H1 (cell line): ENCODE measurements at regions not wholly inside any gene's neighbourhood (a gene's known extent, or its start where the extent isn't known, plus 50 kb on each side); places are given as distances from the start of the nearest gene placed in this dataset.

Experiments used
- GABPA ChIP-seq: IDR thresholded peaks from 2 replicates; pipeline ENCODE4 v1.6.1; 2011; ENCODE audit warnings: mild to moderate bottlenecking, low read length, moderate library complexity, borderline replicate concordance; ENCODE audit not compliant: insufficient read depth
- KDM1A ChIP-seq: fragments of 200-600, 300-600 bp; sonication (generic); IDR thresholded peaks from 2 replicates; pipeline ENCODE4 v1.7.1; 2016; ENCODE audit warnings: mild to moderate bottlenecking, low read length, borderline replicate concordance
- NANOG ChIP-seq: IDR thresholded peaks from 2 replicates; pipeline ENCODE4 v1.6.1; 2011; ENCODE audit warnings: low read length, low read depth, mild to moderate bottlenecking, inconsistent platforms; ENCODE audit not compliant: insufficient read depth, poor library complexity, severe bottlenecking
- POU5F1 ChIP-seq: IDR thresholded peaks from 2 replicates; pipeline ENCODE4 v1.6.1; 2011; ENCODE audit warnings: low read depth, mild to moderate bottlenecking, low read length, moderate library complexity
- SP1 ChIP-seq: IDR thresholded peaks from 2 replicates; pipeline ENCODE4 v1.6.1; 2011; ENCODE audit warnings: low read depth, low read length
- SP2 ChIP-seq: IDR thresholded peaks from 2 replicates; pipeline ENCODE4 v1.6.1; 2012; ENCODE audit warnings: mild to moderate bottlenecking, low read length, inconsistent platforms
- TAF7 ChIP-seq: optimal IDR thresholded peaks from 2 replicates; pipeline ENCODE3; 2011; ENCODE audit warnings: low read depth, mild to moderate bottlenecking, inconsistent platforms, low read length, moderate library complexity, borderline replicate concordance
- YY1 ChIP-seq: IDR thresholded peaks from 2 replicates; pipeline ENCODE4 v1.6.1; 2011; ENCODE audit warnings: low read depth, mild to moderate bottlenecking, low read length
- TF ChIP-seq, protein P1 (sequence below): fragments of 300-600 bp; sonication (generic); IDR thresholded peaks from 2 replicates; pipeline ENCODE4 v1.7.1; 2012; ENCODE audit warnings: low read length, moderate library complexity, mild to moderate bottlenecking, inconsistent platforms; ENCODE audit not compliant: insufficient replicate concordance
- TF ChIP-seq, protein P2 (sequence below): IDR thresholded peaks from 2 replicates; pipeline ENCODE4 v1.6.1; 2011; ENCODE audit warnings: low read length, improper control_type of control experiment

DNA sequence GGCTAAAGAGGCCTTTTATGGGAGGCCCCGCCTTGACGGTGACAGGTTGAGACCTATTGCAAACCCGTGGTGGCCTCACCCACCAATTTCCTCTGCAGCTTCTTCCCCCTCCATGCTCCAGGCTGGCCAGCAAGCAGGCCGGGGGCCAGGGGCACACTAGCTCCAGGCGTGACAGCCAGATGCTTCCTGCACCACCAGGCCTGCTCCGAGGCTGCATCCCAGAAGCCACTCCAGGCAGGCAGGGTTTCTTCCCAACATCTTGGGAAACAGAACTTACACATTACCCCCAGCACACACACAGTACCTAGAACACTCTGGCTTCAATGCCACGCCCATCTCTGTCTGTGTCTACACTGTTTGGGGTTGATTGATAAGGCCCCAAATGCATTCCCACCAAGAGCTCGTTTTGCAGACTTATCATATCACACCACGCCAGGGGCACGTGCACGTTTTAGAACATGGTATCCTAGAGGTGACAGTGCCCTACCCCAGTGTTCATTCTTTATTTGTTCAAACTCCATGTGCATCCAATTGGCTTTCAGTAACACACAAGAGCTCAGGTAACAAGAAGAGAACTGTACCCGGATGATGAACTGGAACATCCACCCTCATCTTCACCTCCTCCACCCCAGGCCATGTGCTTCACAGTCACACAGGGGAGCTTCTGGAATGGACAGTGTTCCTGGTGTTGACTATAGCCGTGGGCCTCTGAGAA, 221.4 kb upstream of the RREB1 start (continued):
- TF ChIP-seq, protein P1, sequence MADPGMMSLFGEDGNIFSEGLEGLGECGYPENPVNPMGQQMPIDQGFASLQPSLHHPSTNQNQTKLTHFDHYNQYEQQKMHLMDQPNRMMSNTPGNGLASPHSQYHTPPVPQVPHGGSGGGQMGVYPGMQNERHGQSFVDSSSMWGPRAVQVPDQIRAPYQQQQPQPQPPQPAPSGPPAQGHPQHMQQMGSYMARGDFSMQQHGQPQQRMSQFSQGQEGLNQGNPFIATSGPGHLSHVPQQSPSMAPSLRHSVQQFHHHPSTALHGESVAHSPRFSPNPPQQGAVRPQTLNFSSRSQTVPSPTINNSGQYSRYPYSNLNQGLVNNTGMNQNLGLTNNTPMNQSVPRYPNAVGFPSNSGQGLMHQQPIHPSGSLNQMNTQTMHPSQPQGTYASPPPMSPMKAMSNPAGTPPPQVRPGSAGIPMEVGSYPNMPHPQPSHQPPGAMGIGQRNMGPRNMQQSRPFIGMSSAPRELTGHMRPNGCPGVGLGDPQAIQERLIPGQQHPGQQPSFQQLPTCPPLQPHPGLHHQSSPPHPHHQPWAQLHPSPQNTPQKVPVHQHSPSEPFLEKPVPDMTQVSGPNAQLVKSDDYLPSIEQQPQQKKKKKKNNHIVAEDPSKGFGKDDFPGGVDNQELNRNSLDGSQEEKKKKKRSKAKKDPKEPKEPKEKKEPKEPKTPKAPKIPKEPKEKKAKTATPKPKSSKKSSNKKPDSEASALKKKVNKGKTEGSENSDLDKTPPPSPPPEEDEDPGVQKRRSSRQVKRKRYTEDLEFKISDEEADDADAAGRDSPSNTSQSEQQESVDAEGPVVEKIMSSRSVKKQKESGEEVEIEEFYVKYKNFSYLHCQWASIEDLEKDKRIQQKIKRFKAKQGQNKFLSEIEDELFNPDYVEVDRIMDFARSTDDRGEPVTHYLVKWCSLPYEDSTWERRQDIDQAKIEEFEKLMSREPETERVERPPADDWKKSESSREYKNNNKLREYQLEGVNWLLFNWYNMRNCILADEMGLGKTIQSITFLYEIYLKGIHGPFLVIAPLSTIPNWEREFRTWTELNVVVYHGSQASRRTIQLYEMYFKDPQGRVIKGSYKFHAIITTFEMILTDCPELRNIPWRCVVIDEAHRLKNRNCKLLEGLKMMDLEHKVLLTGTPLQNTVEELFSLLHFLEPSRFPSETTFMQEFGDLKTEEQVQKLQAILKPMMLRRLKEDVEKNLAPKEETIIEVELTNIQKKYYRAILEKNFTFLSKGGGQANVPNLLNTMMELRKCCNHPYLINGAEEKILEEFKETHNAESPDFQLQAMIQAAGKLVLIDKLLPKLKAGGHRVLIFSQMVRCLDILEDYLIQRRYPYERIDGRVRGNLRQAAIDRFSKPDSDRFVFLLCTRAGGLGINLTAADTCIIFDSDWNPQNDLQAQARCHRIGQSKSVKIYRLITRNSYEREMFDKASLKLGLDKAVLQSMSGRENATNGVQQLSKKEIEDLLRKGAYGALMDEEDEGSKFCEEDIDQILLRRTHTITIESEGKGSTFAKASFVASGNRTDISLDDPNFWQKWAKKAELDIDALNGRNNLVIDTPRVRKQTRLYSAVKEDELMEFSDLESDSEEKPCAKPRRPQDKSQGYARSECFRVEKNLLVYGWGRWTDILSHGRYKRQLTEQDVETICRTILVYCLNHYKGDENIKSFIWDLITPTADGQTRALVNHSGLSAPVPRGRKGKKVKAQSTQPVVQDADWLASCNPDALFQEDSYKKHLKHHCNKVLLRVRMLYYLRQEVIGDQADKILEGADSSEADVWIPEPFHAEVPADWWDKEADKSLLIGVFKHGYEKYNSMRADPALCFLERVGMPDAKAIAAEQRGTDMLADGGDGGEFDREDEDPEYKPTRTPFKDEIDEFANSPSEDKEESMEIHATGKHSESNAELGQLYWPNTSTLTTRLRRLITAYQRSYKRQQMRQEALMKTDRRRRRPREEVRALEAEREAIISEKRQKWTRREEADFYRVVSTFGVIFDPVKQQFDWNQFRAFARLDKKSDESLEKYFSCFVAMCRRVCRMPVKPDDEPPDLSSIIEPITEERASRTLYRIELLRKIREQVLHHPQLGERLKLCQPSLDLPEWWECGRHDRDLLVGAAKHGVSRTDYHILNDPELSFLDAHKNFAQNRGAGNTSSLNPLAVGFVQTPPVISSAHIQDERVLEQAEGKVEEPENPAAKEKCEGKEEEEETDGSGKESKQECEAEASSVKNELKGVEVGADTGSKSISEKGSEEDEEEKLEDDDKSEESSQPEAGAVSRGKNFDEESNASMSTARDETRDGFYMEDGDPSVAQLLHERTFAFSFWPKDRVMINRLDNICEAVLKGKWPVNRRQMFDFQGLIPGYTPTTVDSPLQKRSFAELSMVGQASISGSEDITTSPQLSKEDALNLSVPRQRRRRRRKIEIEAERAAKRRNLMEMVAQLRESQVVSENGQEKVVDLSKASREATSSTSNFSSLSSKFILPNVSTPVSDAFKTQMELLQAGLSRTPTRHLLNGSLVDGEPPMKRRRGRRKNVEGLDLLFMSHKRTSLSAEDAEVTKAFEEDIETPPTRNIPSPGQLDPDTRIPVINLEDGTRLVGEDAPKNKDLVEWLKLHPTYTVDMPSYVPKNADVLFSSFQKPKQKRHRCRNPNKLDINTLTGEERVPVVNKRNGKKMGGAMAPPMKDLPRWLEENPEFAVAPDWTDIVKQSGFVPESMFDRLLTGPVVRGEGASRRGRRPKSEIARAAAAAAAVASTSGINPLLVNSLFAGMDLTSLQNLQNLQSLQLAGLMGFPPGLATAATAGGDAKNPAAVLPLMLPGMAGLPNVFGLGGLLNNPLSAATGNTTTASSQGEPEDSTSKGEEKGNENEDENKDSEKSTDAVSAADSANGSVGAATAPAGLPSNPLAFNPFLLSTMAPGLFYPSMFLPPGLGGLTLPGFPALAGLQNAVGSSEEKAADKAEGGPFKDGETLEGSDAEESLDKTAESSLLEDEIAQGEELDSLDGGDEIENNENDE: no peak
- no peak for TF ChIP-seq TAF7
- TF ChIP-seq, protein P2, sequence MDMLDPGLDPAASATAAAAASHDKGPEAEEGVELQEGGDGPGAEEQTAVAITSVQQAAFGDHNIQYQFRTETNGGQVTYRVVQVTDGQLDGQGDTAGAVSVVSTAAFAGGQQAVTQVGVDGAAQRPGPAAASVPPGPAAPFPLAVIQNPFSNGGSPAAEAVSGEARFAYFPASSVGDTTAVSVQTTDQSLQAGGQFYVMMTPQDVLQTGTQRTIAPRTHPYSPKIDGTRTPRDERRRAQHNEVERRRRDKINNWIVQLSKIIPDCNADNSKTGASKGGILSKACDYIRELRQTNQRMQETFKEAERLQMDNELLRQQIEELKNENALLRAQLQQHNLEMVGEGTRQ: no peak
- TF ChIP-seq GABPA: no peak
- no peak for TF ChIP-seq POU5F1
- no peak for TF ChIP-seq SP1
- TF ChIP-seq KDM1A: no peak
- TF ChIP-seq YY1: no peak
- no peak for TF ChIP-seq SP2
- no peak for TF ChIP-seq NANOG
